ENCODE measurements at regions not wholly inside any gene's neighbourhood (a gene's known extent, or its start where the extent isn't known, plus 50 kb on each side); places are given as distances from the start of the nearest gene placed in this dataset.

DNA sequence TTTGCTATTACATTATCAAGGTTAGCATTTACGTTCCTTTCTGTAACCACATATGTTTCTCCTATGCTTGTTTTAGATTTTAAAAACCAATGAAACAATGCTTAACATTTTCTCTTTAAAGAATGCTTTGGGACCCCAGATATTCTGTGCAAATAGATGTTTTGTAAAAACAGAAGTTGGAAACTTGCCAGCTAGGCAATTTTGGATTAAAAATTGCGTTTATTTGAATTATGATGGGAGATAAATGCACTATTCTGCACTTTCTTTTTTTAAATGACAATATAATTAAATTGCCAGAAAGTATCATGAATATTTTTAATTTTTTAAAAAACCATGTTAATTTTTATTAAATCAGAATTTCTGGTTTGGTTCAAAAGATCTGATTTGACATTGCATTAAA is 81.6 kb downstream of the MACIR start:
- DNase-seq = no peak

- no peak for DNase-seq
Observed at GRCh38 chr5:103336941-103337340, 78.4 kb downstream of the MACIR start.

GRCh38 chr5:103333376-103333775 is 74.8 kb downstream of the MACIR start:
- DNase-seq = no peak

- no peak for DNase-seq
Observed at GRCh38 chr5:103330875-103331274, 72.3 kb downstream of the MACIR start.
